Activated T-helper 9 cell treated with anti-CD3 and anti-CD28 coated beads, Interleukin-2, amount 50 U/mL, for 16 hours (primary cell): ENCODE measurements at regions not wholly inside any gene's neighbourhood (a gene's known extent, or its start where the extent isn't known, plus 50 kb on each side); places are given as distances from the start of the nearest gene placed in this dataset.

Source experiments
- DNase-seq: peaks from one replicate; pipeline ENCODE4 v3.0.0-alpha.2; 2020; ENCODE audit warnings: low read depth

GRCh38 chr7:67683628-67684027 lies 687.0 kb downstream of the TYW1 start:
- DNase-seq: no peak

- no peak for DNase-seq
Observed at GRCh38 chr7:67690700-67691099, 694.1 kb downstream of the TYW1 start.

- DNase-seq: no peak
Observed at GRCh38 chr7:67692425-67692824, 695.8 kb downstream of the TYW1 start.

GRCh38 chr7:67696124-67696523 lies 699.5 kb downstream of the TYW1 start:
- DNase-seq: no peak

- no peak for DNase-seq
Observed at GRCh38 chr7:67696878-67697277, 700.2 kb downstream of the TYW1 start.

- DNase-seq: no peak
Observed at GRCh38 chr7:67698354-67698753, 701.7 kb downstream of the TYW1 start.

- DNase-seq: no peak
Observed at GRCh38 chr7:67705850-67706249, 709.2 kb downstream of the TYW1 start.

- DNase-seq: no peak
Observed at GRCh38 chr7:67711706-67712105, 715.1 kb downstream of the TYW1 start.

- no peak for DNase-seq
Observed at GRCh38 chr7:67713451-67714056, 716.9 kb downstream of the TYW1 start.

- no peak for DNase-seq
Observed at GRCh38 chr7:67716729-67717128, 720.1 kb downstream of the TYW1 start.

- DNase-seq: no peak
Observed at GRCh38 chr7:67723591-67723990, 727.0 kb downstream of the TYW1 start.

GRCh38 chr7:67724435-67724834 lies 727.8 kb downstream of the TYW1 start:
- DNase-seq: no peak

GRCh38 chr7:67724955-67725354 lies 728.3 kb downstream of the TYW1 start:
- DNase-seq: no peak

- no peak for DNase-seq
Observed at GRCh38 chr7:67725423-67725822, 728.8 kb downstream of the TYW1 start.

GRCh38 chr7:67729771-67730170 lies 733.1 kb downstream of the TYW1 start:
- DNase-seq: no peak

- no peak for DNase-seq
Observed at GRCh38 chr7:67731704-67732103, 735.1 kb downstream of the TYW1 start.

- DNase-seq: no peak
Observed at GRCh38 chr7:67732898-67733297, 736.3 kb downstream of the TYW1 start.

- DNase-seq: no peak
Observed at GRCh38 chr7:67738145-67738544, 741.5 kb downstream of the TYW1 start.

GRCh38 chr7:67738958-67739357 lies 742.3 kb downstream of the TYW1 start:
- no peak for DNase-seq

- no peak for DNase-seq
Observed at GRCh38 chr7:67743501-67743900, 746.9 kb downstream of the TYW1 start.

- no peak for DNase-seq
Observed at GRCh38 chr7:67752227-67752626, 755.6 kb downstream of the TYW1 start.

- no peak for DNase-seq
Observed at GRCh38 chr7:67753891-67754290, 757.3 kb downstream of the TYW1 start.

GRCh38 chr7:67754651-67755050 lies 758.0 kb downstream of the TYW1 start:
- DNase-seq: no peak

- DNase-seq: no peak
Observed at GRCh38 chr7:67758551-67758950, 761.9 kb downstream of the TYW1 start.

GRCh38 chr7:67760971-67761370 lies 764.3 kb downstream of the TYW1 start:
- no peak for DNase-seq
